IMR-90 (cell line): ENCODE measurements at regions not wholly inside any gene's neighbourhood (a gene's known extent, or its start where the extent isn't known, plus 50 kb on each side); places are given as distances from the start of the nearest gene placed in this dataset.

Source experiments
- BHLHE40 ChIP-seq: fragments of 150-350 bp; IDR thresholded peaks from 2 replicates; pipeline ENCODE4 v1.6.1; 2016; ENCODE audit warnings: mild to moderate bottlenecking, low read depth, low read length
- CTCF ChIP-seq: conservative IDR thresholded peaks from 2 replicates; pipeline ENCODE4 v1.5.1; 2012; ENCODE audit warnings: mild to moderate bottlenecking, low read depth, low read length, improper control_type of control experiment
- MAFK ChIP-seq: IDR thresholded peaks from 2 replicates; pipeline ENCODE4 v1.6.1; 2012; ENCODE audit warnings: low read depth, low read length, improper control_type of control experiment
- MAZ ChIP-seq: IDR thresholded peaks from 2 replicates; pipeline ENCODE4 v1.6.1; 2012; ENCODE audit warnings: low read depth, mild to moderate bottlenecking, low read length, improper control_type of control experiment, moderate library complexity, borderline replicate concordance
- MXI1 ChIP-seq: IDR thresholded peaks from 2 replicates; pipeline ENCODE4 v1.6.1; 2012; ENCODE audit warnings: low read depth, mild to moderate bottlenecking, low read length, moderate library complexity, borderline replicate concordance
- POLR2A ChIP-seq: IDR thresholded peaks from 2 replicates; pipeline ENCODE4 v1.6.1; 2012; ENCODE audit warnings: mild to moderate bottlenecking, low read depth, low read length
- RAD21 ChIP-seq: IDR thresholded peaks from 2 replicates; pipeline ENCODE4 v1.6.1; 2012; ENCODE audit warnings: low read length, improper control_type of control experiment
- RCOR1 ChIP-seq: IDR thresholded peaks from 2 replicates; pipeline ENCODE4 v1.6.1; 2012; ENCODE audit warnings: mild to moderate bottlenecking, low read length, improper control_type of control experiment; ENCODE audit not compliant: insufficient replicate concordance
- RFX5 ChIP-seq: IDR thresholded peaks from 2 replicates; pipeline ENCODE4 v1.8.0; 2012; ENCODE audit warnings: low read depth, mild to moderate bottlenecking, low read length, moderate library complexity
- SMC3 ChIP-seq: fragments of 150-350 bp; IDR thresholded peaks from 2 replicates; pipeline ENCODE4 v1.6.1; 2016; ENCODE audit warnings: low read depth, mild to moderate bottlenecking, antibody characterized with exemption, low read length, moderate library complexity

GRCh38 chr2:167784084-167784425, 463.3 kb downstream of the STK39 start:
- TF ChIP-seq CTCF = no peak
- TF ChIP-seq RCOR1 = no peak
- no peak for TF ChIP-seq BHLHE40
- TF ChIP-seq POLR2A = no peak
- no peak for TF ChIP-seq MXI1
- TF ChIP-seq MAZ = no peak
- TF ChIP-seq RAD21 = no peak
- TF ChIP-seq RFX5 = no peak
- TF ChIP-seq MAFK = no peak
- TF ChIP-seq SMC3 = no peak
